NCI-H524 (cell line): ENCODE measurements at regions not wholly inside any gene's neighbourhood (a gene's known extent, or its start where the extent isn't known, plus 50 kb on each side); places are given as distances from the start of the nearest gene placed in this dataset.

Experiments
- DNase-seq, 2 experiments: peaks; one replicate each; lab custom pipeline; 2025; lab: John Stamatoyannopoulos, UW

- DNase-seq: no peak
Observed at GRCh38 chr2:204049635-204050034, 113.1 kb downstream of the ICOS start.

- no peak for DNase-seq
Observed at GRCh38 chr2:204050681-204051080, 114.1 kb downstream of the ICOS start.

GRCh38 chr2:204051476-204051875 lies 114.9 kb downstream of the ICOS start:
- DNase-seq: no peak

- DNase-seq: no peak
Observed at GRCh38 chr2:204051984-204052556, 115.5 kb downstream of the ICOS start.

GRCh38 chr2:204059016-204059415 lies 122.5 kb downstream of the ICOS start:
- DNase-seq: no peak

GRCh38 chr2:204060841-204061240 lies 124.3 kb downstream of the ICOS start:
- peak; percentile 76 to 78 for DNase-seq

- DNase-seq: peak; percentile 56 to 85
Observed at GRCh38 chr2:204061241-204061640, 124.7 kb downstream of the ICOS start.

- DNase-seq: no peak
Observed at GRCh38 chr2:204064119-204064518, 127.6 kb downstream of the ICOS start.

GRCh38 chr2:204065566-204065965 lies 129.0 kb downstream of the ICOS start:
- DNase-seq: no peak

- DNase-seq: no peak
Observed at GRCh38 chr2:204066051-204066450, 129.5 kb downstream of the ICOS start.

- DNase-seq: no peak
Observed at GRCh38 chr2:204069804-204070203, 133.2 kb downstream of the ICOS start.

- DNase-seq: peak in 1 of 2 experiments; percentile 19
Observed at GRCh38 chr2:204072443-204073324, 136.1 kb downstream of the ICOS start.

GRCh38 chr2:204074456-204074855 lies 137.9 kb downstream of the ICOS start:
- no peak for DNase-seq

GRCh38 chr2:204078003-204078698 lies 141.6 kb downstream of the ICOS start:
- DNase-seq: no peak

- DNase-seq: no peak
Observed at GRCh38 chr2:204081487-204082425, 145.2 kb downstream of the ICOS start.

GRCh38 chr2:204086167-204086566 lies 149.6 kb downstream of the ICOS start:
- DNase-seq: no peak

- no peak for DNase-seq
Observed at GRCh38 chr2:204089105-204089504, 152.5 kb downstream of the ICOS start.

GRCh38 chr2:204089574-204089973 lies 153.0 kb downstream of the ICOS start:
- no peak for DNase-seq

GRCh38 chr2:204090021-204090420 lies 153.5 kb downstream of the ICOS start:
- no peak for DNase-seq

GRCh38 chr2:204104811-204105210 lies 168.2 kb downstream of the ICOS start:
- no peak for DNase-seq

- peak in 1 of 2 experiments; percentile 46 for DNase-seq
Observed at GRCh38 chr2:204108330-204108751, 171.8 kb downstream of the ICOS start.
